Right lobe of liver (tissue), 6 donors: ENCODE measurements at regions not wholly inside any gene's neighbourhood (a gene's known extent, or its start where the extent isn't known, plus 50 kb on each side); places are given as distances from the start of the nearest gene placed in this dataset.

Experiments used
- ATAC-seq, 4 donors: fragments of 200-7000 bp; cut with Tn5 transposase; one replicate each; pipeline ENCODE4 v1.9.1; 2020; ENCODE audit warnings: mild to moderate bottlenecking in 4 of 4, moderate library complexity in 4 of 4
- DNase-seq, 3 donors: peaks; one replicate each; pipeline ENCODE4 v3.0.0-alpha.2; 2020
- H3K27ac ChIP-seq, 3 donors: fragments of 200-600 bp; one replicate each; pipeline ENCODE4 v1.8.0; 2022
- H3K27me3 ChIP-seq, 2 donors: fragments of 200-600 bp; one replicate each; pipeline ENCODE4 v1.8.0; 2022
- H3K36me3 ChIP-seq, 4 donors: fragments of 200-600 bp; sonication (generic) in 1 of 4; one replicate each; pipeline versions ENCODE4 v1.5.1 to v1.8.0; 2017 to 2022; ENCODE audit warnings: control low read depth in 1 of 4
- H3K4me1 ChIP-seq, 4 donors: fragments of 200-600 bp; sonication (generic) in 1 of 4; one replicate each; pipeline versions ENCODE4 v1.5.1 to v1.8.0; 2017 to 2022; ENCODE audit warnings: control low read depth in 1 of 4
- H3K4me3 ChIP-seq, 3 donors: fragments of 200-600 bp; one replicate each; pipeline ENCODE4 v1.8.0; 2022
- H3K9me3 ChIP-seq, 4 donors: fragments of 200-600 bp; sonication (generic) in 1 of 4; one replicate each; pipeline versions ENCODE4 v1.5.1 to v1.8.0; 2017 to 2022; ENCODE audit warnings: control low read depth in 1 of 4
- POLR2A ChIP-seq: fragments of 450-650 bp; IDR thresholded peaks from one replicate; pipeline ENCODE4 v1.6.1; 2017; ENCODE audit warnings: antibody characterized with exemption, mild to moderate bottlenecking
- WGBS: methylation state at CpG from one replicate; pipeline ENCODE4 v1.1.6; 2018; ENCODE audit warnings: low coverage, low lambda C conversion rate; ENCODE audit not compliant: insufficient coverage; ENCODE audit errors: missing lambda C conversion rate; 5-methylcytosine and 5-hydroxymethylcytosine counted together
- intact Hi-C, 2 donors: fragments of 100-400 bp; cut with DNase I; formaldehyde crosslinking; loops; one replicate each; pipeline versions ENCODE4 v1.11.2 to v1.14.1; 2022
- TF ChIP-seq, protein P1 (sequence below), 4 donors: fragments of 200-600 bp in 3 of 4; fragments of 450-650 bp in 1 of 4; IDR thresholded peaks; one replicate each; pipeline versions ENCODE4 v1.5.1 to v1.8.0; 2016 to 2022; ENCODE audit warnings: antibody characterized with exemption in 4 of 4, mild to moderate bottlenecking in 2 of 4
- donor health status: DM: no; HTN: yes; CAD: no.
- donor health status: DM: no; HTN: no; CAD: no.
- donor health status: DM: no; HTN: no; CAD: no.
- donor health status: DM: no; HTN: yes; CAD: no.
- donor health status: DM: no; HTN: yes; CAD: no.

DNA sequence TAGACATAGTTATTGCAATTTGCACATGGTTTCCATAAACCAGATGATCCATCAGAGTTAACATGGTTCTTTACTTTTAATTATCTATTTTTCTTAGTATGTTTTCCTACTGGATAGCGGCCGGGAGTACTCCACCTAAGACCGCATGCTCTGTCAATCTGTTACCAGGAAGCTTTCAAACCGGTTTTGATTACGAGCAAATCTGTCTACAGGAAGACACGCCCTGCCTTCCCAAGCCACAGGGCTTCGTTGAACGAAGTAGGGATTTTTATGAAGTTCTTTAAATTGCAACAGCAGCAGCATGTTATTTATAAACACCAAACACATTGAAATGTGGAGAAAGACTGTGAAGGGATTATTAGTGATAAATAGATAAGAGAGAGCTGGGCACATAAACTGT lies 283.3 kb upstream of the ROBO2 start:
- Histone ChIP-seq H3K4me1 (no peaks in the 10 kb centered on the region), H3K4me3 (no peak overlapping the region), H3K27me3 (no peaks in the 10 kb centered on the region), H3K27ac (no peak overlapping the region), H3K9me3 (no peaks in the 10 kb centered on the region), H3K36me3 (no peaks in the 10 kb centered on the region)
- TF ChIP-seq, protein P1, sequence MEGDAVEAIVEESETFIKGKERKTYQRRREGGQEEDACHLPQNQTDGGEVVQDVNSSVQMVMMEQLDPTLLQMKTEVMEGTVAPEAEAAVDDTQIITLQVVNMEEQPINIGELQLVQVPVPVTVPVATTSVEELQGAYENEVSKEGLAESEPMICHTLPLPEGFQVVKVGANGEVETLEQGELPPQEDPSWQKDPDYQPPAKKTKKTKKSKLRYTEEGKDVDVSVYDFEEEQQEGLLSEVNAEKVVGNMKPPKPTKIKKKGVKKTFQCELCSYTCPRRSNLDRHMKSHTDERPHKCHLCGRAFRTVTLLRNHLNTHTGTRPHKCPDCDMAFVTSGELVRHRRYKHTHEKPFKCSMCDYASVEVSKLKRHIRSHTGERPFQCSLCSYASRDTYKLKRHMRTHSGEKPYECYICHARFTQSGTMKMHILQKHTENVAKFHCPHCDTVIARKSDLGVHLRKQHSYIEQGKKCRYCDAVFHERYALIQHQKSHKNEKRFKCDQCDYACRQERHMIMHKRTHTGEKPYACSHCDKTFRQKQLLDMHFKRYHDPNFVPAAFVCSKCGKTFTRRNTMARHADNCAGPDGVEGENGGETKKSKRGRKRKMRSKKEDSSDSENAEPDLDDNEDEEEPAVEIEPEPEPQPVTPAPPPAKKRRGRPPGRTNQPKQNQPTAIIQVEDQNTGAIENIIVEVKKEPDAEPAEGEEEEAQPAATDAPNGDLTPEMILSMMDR (IDR thresholded peaks at IDR 0.05): no peak
- TF ChIP-seq POLR2A: no peak
- 63% methylated on average over 8 of the region's 8 CpGs for WGBS
- no peak for ATAC-seq
- intact Hi-C loops: no loop called here
- DNase-seq: no peak

DNA sequence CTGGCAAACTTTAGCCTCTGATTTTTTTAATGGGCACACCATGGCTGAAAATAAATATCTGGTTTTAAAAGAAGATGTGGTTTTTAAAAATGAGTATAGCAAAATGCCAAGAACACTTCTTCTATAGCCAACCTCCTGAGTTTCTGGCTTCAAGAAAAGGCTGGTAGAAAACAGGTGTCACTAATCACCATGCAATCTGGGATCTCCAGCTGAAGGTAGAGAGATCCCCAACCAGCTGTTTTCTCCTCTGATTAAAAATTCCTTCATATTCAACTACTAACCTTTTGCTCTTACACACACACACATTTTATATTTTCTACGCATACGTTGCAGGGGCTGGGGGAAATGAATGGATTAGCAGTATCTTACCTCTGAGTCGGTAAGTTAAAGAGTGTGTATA lies 279.6 kb upstream of the ROBO2 start:
- no peaks in the 10 kb centered on the region for H3K4me1 ChIP-seq
- no peaks in the 10 kb centered on the region for H3K9me3 ChIP-seq
- ATAC-seq (no peak), DNase-seq (no peak)
- H3K27me3 ChIP-seq: no peaks in the 10 kb centered on the region
- intact Hi-C loops: no loop called here
- no peak overlapping the region for H3K27ac ChIP-seq
- TF ChIP-seq, protein P1 (IDR thresholded peaks at IDR 0.05): no peak
- WGBS: 92% methylated on average over 3 of the region's 3 CpGs
- H3K36me3 ChIP-seq: no peaks in the 10 kb centered on the region
- H3K4me3 ChIP-seq: no peak overlapping the region

DNA sequence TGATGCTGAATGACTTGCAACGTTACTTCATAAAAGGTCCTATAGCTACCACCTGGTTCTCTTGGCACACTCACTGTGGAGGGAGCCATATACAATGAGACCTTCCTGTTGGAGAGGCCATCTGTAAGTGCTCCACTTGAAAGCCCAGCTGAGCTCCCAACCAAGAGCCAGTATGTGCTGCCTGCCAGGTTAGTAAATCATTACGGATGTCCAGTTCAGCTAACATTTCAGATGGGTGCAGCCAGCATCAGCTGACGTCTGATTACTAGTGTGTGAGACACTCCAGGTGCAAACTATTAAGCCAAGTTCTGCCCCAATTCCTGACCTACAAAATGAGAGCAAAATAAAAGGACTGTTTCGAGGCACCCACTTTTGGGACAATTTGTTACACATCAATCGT lies 274.4 kb upstream of the ROBO2 start:
- Histone ChIP-seq H3K36me3 (no peaks in the 10 kb centered on the region), H3K27me3 (no peaks in the 10 kb centered on the region), H3K27ac (no peak overlapping the region), H3K4me1 (no peaks in the 10 kb centered on the region), H3K4me3 (no peak overlapping the region), H3K9me3 (no peaks in the 10 kb centered on the region)
- no peak for DNase-seq
- TF ChIP-seq, protein P1 (IDR thresholded peaks at IDR 0.05): no peak
- no peak for TF ChIP-seq POLR2A
- ATAC-seq: no peak
- 59% methylated on average over 4 of the region's 5 CpGs for WGBS
- intact Hi-C loops: no loop called here

DNA sequence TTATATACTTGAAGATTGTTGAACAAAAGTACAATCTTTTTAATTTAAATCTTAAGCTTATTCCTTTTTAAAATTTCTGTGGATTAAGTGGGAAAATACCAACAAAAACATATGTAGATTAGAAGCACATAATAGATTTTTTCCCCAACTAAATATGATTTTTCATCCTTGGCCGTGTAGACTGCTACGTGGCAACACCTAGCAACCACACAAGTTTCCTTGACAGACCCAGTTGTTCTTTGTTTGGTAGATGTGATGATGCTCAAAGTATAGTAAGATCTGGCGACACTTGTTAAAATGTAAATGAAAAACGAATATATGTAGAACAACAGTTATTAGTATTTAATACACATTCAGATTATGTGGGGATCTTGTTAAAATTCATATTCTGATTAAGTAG lies 271.0 kb upstream of the ROBO2 start:
- no peak for ATAC-seq
- intact Hi-C loops: no loop called here
- 61% methylated on average over 4 of the region's 4 CpGs for WGBS

More for the DNA sequence above, 271.0 kb upstream of the ROBO2 start:
- no peaks in the 10 kb centered on the region for H3K4me1 ChIP-seq
- H3K27ac ChIP-seq: no peak overlapping the region
- H3K27me3 ChIP-seq: no peaks in the 10 kb centered on the region
- no peak overlapping the region for H3K4me3 ChIP-seq
- no peaks in the 10 kb centered on the region for H3K36me3 ChIP-seq
- no peaks in the 10 kb centered on the region for H3K9me3 ChIP-seq
- DNase-seq: no peak
- no peak for TF ChIP-seq POLR2A
- TF ChIP-seq, protein P1 (IDR thresholded peaks at IDR 0.05): no peak
